ENCODE measurements at regions not wholly inside any gene's neighbourhood (a gene's known extent, or its start where the extent isn't known, plus 50 kb on each side); places are given as distances from the start of the nearest gene placed in this dataset.

DNA sequence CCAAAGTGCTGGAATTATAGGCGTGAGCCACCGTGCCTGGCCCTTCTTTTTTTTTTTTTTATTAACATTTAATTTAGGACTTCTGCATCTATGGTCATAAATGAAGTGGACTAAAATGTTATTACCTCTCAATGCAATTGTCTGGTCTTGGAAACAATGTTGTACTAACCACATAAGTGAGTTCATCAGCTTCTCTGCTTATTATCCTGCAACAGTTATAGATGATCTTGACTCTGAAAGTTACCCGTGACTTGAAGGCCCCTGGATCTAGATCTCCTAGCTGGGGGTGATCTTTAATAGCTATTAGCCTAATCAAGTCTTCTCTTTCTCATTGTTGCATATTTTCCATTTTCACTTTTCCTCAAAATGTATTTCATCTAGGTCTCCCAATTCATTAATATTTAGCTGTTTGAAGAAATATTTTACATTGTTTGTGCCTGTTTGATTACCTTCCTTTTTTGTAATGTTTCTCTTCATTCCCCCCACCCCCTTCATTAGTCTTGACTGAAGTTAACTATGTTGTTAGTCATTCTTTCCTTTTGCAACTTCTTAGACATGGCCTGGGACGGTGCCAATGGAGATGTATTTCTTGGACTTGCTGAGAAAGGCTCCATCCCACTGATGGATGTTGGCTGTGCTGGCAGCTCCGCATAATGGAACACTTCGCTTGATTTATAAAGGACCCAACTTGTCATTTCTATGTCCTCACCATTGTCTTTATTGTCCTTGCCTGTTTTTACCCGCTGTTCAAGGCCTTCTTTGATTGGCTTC is 141.6 kb upstream of the RIOK3 start:
- no peak for DNase-seq
- Mint-ChIP-seq H3K36me3 (ENCODE audit: low read depth) (peaks cover 7% of the 10 kb centered on the region), H3K4me3 (no peak overlapping the region), H3K9me3 (no peaks in the 10 kb centered on the region), H3K27me3 (no peaks in the 10 kb centered on the region), H3K4me1 (peaks cover 10% of the 10 kb centered on the region), H3K27ac (no peak overlapping the region)
- TF ChIP-seq, protein P1, sequence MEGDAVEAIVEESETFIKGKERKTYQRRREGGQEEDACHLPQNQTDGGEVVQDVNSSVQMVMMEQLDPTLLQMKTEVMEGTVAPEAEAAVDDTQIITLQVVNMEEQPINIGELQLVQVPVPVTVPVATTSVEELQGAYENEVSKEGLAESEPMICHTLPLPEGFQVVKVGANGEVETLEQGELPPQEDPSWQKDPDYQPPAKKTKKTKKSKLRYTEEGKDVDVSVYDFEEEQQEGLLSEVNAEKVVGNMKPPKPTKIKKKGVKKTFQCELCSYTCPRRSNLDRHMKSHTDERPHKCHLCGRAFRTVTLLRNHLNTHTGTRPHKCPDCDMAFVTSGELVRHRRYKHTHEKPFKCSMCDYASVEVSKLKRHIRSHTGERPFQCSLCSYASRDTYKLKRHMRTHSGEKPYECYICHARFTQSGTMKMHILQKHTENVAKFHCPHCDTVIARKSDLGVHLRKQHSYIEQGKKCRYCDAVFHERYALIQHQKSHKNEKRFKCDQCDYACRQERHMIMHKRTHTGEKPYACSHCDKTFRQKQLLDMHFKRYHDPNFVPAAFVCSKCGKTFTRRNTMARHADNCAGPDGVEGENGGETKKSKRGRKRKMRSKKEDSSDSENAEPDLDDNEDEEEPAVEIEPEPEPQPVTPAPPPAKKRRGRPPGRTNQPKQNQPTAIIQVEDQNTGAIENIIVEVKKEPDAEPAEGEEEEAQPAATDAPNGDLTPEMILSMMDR (IDR thresholded peaks at IDR 0.05) = no peak
- POLR2A ChIA-PET = no interaction called here
- no peak for ATAC-seq (ENCODE audit: low read depth)
- CTCF ChIA-PET = no interaction called here
- intact Hi-C loops (cut with micrococcal nuclease) = no loop called here

- Mint-ChIP-seq H3K9me3 (no peaks in the 10 kb centered on the region), H3K4me1 (peaks cover 4% of the 10 kb centered on the region)
- POLR2A ChIA-PET = no interaction called here
Observed at GRCh38 chr18:23313379-23313778, 139.7 kb upstream of the RIOK3 start.

GRCh38 chr18:23314672-23315071 is 138.4 kb upstream of the RIOK3 start:
- Mint-ChIP-seq H3K4me3 (no peak overlapping the region), H3K36me3 (ENCODE audit: low read depth) (peaks cover 3% of the 10 kb centered on the region), H3K27me3 (no peaks in the 10 kb centered on the region), H3K9me3 (no peaks in the 10 kb centered on the region), H3K27ac (no peak overlapping the region), H3K4me1 (no peaks in the 10 kb centered on the region)
- intact Hi-C loops (cut with micrococcal nuclease) = no loop called here
- DNase-seq (no peak), ATAC-seq (ENCODE audit: low read depth) (no peak)
- ChIA-PET POLR2A (no interaction called here), CTCF (no interaction called here)
- TF ChIP-seq, protein P1 (IDR thresholded peaks at IDR 0.05) = no peak

More at GRCh38 chr18:23313379-23313778, 139.7 kb upstream of the RIOK3 start:
- no peak for ATAC-seq (ENCODE audit: low read depth)
- H3K36me3 Mint-ChIP-seq (ENCODE audit: low read depth) = peaks cover 7% of the 10 kb centered on the region
- H3K27ac Mint-ChIP-seq = no peak overlapping the region
- no peak overlapping the region for H3K4me3 Mint-ChIP-seq
- no peak for DNase-seq
- CTCF ChIA-PET = no interaction called here
- no peaks in the 10 kb centered on the region for H3K27me3 Mint-ChIP-seq
- TF ChIP-seq, protein P1 (IDR thresholded peaks at IDR 0.05) = no peak
- intact Hi-C loops (cut with micrococcal nuclease) = no loop called here

- H3K36me3 Mint-ChIP-seq (ENCODE audit: low read depth) = peaks cover 3% of the 10 kb centered on the region
- POLR2A ChIA-PET = no interaction called here
- intact Hi-C loops (cut with micrococcal nuclease) = no loop called here
- peaks cover 11% of the 10 kb centered on the region for H3K4me1 Mint-ChIP-seq
- TF ChIP-seq, protein P1 (IDR thresholded peaks at IDR 0.05) = no peak
- no peaks in the 10 kb centered on the region for H3K9me3 Mint-ChIP-seq
- ATAC-seq (ENCODE audit: low read depth) = no peak
- no peak overlapping the region for H3K4me3 Mint-ChIP-seq
- no peaks in the 10 kb centered on the region for H3K27me3 Mint-ChIP-seq
- DNase-seq = no peak
- CTCF ChIA-PET = no interaction called here
- no peak overlapping the region for H3K27ac Mint-ChIP-seq
Observed at GRCh38 chr18:23316316-23316715, 136.8 kb upstream of the RIOK3 start.

DNA sequence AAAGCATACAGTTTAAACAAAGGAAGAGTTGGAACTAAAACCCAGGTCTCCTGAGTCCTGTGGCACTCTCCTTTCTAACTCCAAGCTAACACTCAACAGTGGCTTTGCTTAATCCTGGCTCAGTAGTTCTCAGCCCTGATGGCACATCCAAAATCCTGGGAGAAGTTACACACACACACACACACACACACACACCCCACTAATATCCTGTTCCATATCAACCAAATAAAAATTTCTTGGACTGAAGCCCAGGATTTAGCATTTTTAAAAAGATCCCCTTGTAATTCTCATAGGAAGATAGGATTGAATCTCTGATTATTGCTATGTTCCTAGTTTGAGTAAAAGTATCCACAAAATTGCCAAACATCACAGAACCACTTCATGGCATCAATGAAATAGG is 136.1 kb upstream of the RIOK3 start:
- Mint-ChIP-seq H3K9me3 (no peaks in the 10 kb centered on the region), H3K4me1 (peaks cover 11% of the 10 kb centered on the region), H3K4me3 (no peak overlapping the region), H3K27ac (no peak overlapping the region), H3K27me3 (no peaks in the 10 kb centered on the region), H3K36me3 (ENCODE audit: low read depth) (no peaks in the 10 kb centered on the region)
- ChIA-PET CTCF (no interaction called here), POLR2A (no interaction called here)
- ATAC-seq (ENCODE audit: low read depth) (no peak), DNase-seq (no peak)
- intact Hi-C loops (cut with micrococcal nuclease) = no loop called here
- TF ChIP-seq, protein P1 (IDR thresholded peaks at IDR 0.05) = no peak

Data from activated B cell treated with CpG ODN at 0.5 μM for 24 hours (primary cell).